Nucleus accumbens (tissue), 56 donors: ENCODE measurements at regions not wholly inside any gene's neighbourhood (a gene's known extent, or its start where the extent isn't known, plus 50 kb on each side); places are given as distances from the start of the nearest gene placed in this dataset.
"Not testable (repeated sequence)": the region's sequence is repeated elsewhere in the genome, so short reads cannot be mapped to it uniquely, and the experiment has no call there.

Source experiments
- DNase-seq, 56 donors: peaks; one replicate each; lab custom pipeline; 2025; lab: John Stamatoyannopoulos, UW

DNA sequence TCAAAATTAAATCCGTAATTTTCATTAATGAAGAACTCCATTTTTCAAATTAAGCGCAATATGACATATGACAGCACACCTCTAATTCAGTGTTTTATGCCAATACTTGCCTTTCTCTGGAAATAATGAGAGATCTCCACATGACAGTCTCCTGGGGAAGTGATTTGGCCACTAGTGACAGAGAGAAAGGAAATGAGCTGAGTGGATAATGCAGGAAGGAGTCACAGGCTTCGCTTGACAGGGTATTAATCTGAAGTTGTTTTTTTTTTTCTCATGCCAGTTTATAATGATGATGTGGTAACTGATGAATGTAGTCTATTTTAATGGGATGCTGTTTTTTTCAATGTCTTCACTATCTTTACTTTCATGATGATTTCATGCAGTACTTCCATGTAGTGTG is 1079.4 kb upstream of the GYPC start:
- DNase-seq, result no peak

DNA sequence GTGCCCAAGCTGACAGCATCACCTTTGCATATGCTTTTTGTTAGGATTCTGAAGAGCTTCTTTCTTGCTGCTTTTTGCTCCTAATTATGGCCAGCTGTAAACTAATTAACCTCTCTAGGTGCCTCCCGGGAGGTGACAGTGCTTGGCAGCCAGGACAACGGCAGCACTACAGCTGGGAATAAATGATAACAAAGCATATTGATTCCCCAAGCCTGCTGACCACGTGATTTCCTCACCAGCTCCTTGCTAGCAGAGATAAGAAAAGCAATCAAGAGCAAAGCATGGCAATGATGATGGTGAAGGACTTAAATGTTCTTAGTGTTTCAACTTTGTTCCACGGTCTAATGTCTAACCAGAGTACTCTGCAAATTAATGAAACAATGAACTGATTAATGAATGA is 1074.4 kb upstream of the GYPC start:
- no peak for DNase-seq

GRCh38 chr2:125582516-125582915 is 1073.4 kb upstream of the GYPC start:
- DNase-seq, result no peak

- no peak for DNase-seq
Measured at GRCh38 chr2:125584732-125585131, 1071.2 kb upstream of the GYPC start.

DNA sequence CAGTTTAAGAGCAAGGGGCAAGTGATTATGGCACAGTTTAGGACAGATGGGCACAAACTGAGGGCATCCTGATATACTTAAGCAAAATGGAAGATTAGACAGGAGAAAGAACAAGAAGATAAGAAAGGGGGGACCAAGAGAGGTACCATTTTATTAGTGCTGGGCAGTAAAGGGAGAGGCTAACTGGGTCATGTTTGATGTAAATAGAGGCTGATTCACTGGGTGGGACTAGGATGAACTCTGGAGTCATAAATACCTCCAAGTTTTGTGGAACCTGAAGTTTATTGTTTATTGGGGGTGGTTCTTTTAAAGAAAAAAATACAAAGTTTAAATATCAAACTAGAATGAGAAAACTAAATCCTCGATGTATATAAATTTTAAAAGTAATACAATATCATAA is 1067.2 kb upstream of the GYPC start:
- DNase-seq, result no peak

GRCh38 chr2:125591954-125592353 is 1064.0 kb upstream of the GYPC start:
- no peak for DNase-seq

DNA sequence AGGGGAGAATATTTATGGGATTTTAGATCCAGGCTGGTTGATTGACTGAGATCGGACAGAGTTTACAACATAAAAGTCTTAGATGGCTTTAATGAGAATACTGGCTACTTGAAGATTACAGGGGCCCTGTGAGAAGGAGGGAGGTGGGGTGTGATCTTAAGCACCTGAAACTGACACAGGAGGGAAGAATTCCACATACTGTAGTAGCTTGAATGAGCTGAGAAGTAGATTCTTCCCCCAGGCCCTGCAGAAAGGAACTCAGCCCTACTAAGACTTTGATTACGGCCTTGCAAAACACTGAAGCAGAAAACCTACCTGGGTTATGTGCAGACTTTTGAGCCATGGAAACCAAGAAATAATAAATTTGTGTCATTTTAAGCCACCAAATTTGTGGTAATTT is 1062.9 kb upstream of the GYPC start:
- no peak for DNase-seq

DNA sequence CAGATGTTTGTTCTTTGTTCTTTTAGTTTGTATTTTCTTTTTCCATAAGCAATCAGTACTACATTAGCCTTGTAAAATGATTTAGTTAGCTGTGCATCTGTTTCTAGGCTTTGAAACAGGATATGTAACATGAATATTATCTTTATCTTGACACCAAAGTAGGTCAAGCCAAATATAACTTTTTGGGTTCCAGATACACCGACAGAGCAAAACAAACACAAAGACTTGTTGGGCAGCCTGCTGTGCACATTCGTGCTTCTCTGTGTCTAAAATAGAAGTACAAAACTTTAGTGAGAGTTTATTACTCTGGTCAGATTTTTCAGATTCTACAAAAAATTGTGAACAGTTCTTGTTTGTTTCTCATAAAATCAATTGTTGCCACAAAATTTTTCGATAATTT is 1059.3 kb upstream of the GYPC start:
- no peak for DNase-seq

- no peak for DNase-seq
Measured at GRCh38 chr2:125615438-125615837, 1040.5 kb upstream of the GYPC start.

DNA sequence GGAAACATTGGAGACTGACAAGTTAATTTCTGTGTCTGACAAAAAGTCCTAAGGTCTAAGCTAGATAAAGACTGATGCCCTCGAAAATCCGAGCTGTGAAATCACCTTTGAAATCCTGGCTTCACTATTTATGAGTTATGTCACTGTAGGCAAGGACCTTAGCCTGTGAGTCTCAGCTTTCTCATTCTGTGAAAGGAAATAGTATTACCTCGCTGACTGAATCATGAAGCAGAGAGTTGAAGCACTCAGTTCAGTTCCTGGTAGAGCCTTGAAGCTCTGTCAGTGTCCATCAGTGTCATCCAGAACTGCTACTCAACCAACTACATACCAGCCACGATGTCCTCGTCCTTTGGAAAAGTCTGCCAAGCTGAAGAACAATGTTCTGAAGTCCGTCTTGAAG is 1025.6 kb upstream of the GYPC start:
- DNase-seq, result no peak

GRCh38 chr2:125634662-125635061 is 1021.3 kb upstream of the GYPC start:
- no peak for DNase-seq

GRCh38 chr2:125638345-125638744 is 1017.6 kb upstream of the GYPC start:
- no peak for DNase-seq

DNA sequence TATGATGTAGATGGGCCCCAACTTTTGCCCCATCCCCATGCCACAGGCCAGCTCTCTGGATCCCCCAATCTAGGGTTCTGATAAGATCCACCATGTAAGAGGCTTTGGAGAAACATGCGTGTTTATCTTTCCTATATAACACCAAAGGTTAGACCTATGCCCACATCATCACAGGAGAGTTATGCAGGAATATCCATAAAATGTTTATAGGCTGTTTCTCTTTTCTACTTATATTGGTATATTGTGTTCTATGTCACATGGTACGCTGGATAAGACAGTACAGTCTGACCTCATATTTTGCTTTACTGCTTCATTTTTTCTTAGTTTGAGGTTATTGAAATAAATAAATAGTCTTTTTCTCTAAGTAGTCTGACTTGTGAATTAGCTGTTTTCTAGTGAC is 1013.9 kb upstream of the GYPC start:
- DNase-seq, result no peak

DNA sequence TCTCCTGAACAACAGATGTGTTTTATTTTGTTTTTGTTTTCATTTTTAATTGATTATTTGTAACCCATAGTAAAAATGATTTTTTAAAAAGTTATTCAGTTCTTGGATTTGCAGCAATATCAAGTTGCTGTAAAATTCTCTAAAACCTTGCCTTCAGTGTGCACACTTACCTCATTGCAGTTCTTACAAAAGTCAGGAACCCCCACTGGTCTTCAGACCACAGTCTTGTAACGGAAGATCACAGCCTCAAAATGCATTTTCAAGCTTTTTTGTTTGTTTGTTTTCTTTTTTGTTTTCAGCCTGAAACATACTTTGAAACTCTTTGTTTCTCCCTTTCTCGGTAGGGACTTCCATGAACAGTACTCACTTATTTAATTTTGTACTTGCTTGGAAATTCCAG is 1012.8 kb upstream of the GYPC start:
- DNase-seq, result no peak

- no peak for DNase-seq
Measured at GRCh38 chr2:125643585-125643984, 1012.4 kb upstream of the GYPC start.

DNA sequence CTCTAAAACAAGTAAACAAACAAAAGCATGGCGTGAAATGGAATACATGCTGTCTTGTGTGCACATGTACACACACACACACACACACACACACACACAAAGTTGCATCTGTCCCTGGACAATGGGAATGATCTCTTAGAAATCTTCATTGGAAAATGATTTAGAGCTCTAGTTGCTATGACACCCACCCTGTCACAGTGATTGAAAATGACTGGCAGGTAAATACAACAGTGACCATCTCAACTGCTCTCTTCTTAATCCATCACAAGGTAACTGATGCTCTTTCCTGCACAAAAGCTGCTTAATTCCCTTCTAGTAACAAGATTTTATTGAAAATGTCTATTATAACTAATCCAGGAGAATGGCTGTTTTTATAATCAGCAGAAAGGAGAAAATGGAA is 1011.7 kb upstream of the GYPC start:
- DNase-seq, result no peak

DNA sequence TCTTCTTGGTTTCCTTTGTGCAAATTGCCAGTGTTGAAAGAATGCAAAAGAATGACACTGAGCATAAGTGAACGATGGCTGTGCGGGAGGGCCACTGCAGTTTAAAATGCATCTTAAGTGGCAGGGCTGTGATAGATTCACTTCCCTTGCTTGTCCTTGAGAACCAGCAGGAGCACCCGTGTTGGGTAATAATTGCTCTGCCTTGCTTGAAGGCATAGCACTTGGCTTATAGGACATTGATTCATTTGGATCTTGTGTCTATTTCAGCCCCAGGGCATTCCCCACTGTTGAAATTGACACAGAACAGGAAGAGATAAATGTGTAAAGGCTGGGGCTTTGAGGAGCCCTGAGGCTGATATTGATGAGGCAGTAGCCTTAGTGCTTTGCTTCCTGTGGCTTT is 1003.7 kb upstream of the GYPC start:
- DNase-seq, result no peak

DNA sequence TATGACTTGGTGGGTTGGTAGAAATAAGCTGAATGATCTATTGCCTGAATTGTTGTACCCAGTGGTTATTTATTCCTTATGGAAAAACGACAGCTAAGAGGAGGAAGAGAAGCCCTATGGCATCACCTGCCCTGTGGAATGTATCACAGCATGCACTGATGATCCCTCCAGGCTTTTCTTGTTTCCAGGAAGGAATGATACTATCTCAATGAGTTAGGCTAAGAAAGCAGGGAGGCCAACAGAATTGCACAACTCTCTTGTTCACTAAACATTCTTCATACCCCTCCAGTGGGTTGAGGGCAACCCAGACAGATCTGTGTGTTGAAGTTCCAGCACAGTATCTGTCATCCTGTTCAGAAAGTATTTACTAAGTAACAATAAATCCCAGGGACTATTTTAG is 1001.7 kb upstream of the GYPC start:
- no peak for DNase-seq

- DNase-seq, result no peak
Measured at GRCh38 chr2:125656190-125656589, 999.8 kb upstream of the GYPC start.

- DNase-seq, result no peak
Measured at GRCh38 chr2:125658583-125658982, 997.4 kb upstream of the GYPC start.

DNA sequence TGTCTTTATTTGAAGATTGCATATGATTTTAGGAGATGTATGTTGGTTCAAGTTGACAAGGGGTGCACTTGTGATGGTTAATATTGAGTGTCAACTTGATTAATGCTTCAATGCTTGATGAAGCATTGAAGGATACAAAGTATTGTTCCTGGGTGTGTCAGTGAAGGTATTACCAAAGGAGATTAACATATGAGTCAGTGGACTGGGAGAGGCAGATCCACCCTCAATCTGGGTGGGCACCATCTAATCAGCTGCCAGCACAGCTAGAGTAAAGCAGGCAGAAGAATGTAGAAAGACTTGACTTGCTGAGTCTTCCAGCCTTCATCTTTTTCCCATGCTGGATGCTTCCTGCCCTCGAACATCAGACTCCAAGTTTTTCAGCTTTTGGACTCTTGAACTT is 995.6 kb upstream of the GYPC start:
- DNase-seq, result not testable (repeated sequence)

DNA sequence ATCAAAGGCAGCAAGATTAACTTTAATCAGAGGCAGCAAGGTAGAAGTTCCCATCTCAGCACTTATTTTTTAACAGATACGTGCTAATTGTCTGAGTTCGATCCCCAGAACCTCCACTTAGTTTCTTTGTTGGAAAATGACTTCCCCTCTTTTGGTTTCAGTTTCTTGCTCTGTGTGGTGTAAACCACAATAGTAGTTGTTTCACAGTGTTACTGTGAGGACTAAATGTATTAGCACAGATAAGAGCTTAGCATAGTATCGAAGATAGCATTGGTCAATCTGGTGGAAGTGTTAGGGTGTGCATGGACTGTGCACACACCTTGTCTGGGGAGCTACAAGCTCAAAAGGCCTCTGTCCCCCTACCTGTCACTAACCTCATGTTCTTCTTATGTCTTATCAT is 988.3 kb upstream of the GYPC start:
- no peak for DNase-seq

GRCh38 chr2:125679903-125680302 is 976.1 kb upstream of the GYPC start:
- no peak for DNase-seq

- DNase-seq, result peak in 1 of 56 donors; percentile 4
Measured at GRCh38 chr2:125680809-125681208, 975.1 kb upstream of the GYPC start.
